ENCODE measurements at regions not wholly inside any gene's neighbourhood (a gene's known extent, or its start where the extent isn't known, plus 50 kb on each side); places are given as distances from the start of the nearest gene placed in this dataset.
"Not testable (repeated sequence)": the region's sequence is repeated elsewhere in the genome, so short reads cannot be mapped to it uniquely, and the experiment has no call there.

GRCh38 chr7:25602730-25603426, 374.6 kb upstream of the NPVF start:
- H4K20me1 ChIP-seq (ENCODE audit: insufficient read depth); RAD21 ChIA-PET (ENCODE audit: low non-redundant PET in 1 of 2, low total read pairs in 2 of 2, uncharacterized antibody in 2 of 2, unreplicated experiment in 2 of 2); H3K4me1 ChIP-seq (ENCODE audit: control insufficient read depth in 1 of 2, insufficient read depth in 2 of 2, low read length in 2 of 2); H3K9me3 ChIP-seq (ENCODE audit: control insufficient read depth in 1 of 2, insufficient read depth in 1 of 2, low read depth in 1 of 2, low read length in 2 of 2); POLR2A ChIA-PET; intact Hi-C loops (cut with micrococcal nuclease); H3K4me2 ChIP-seq (ENCODE audit: low read length); H3K4me3 ChIP-seq (replicated peaks in 1 of 2; ENCODE audit: low read depth in 1 of 2, low read length in 2 of 2); H3K27ac ChIP-seq (ENCODE audit: low read depth, low read length); H2AFZ ChIP-seq (ENCODE audit: low read depth, low read length, poor library complexity, severe bottlenecking); ATAC-seq; H3K36me3 ChIP-seq (ENCODE audit: control insufficient read depth in 1 of 2, insufficient read depth in 2 of 2, low read length in 2 of 2); DNase-seq (ENCODE audit: low read depth, low spot score); H3K79me2 ChIP-seq (ENCODE audit: insufficient read depth, low read length); BruUV-seq (replicated peaks); H3K9ac ChIP-seq (ENCODE audit: low read length); H3K9me2 ChIP-seq (ENCODE audit: insufficient read depth); CTCF ChIA-PET: not testable (repeated sequence)
- peaks cover 14% of the 10 kb centered on the region for H3K27me3 ChIP-seq (ENCODE audit: insufficient read depth, low read length)

- H3K79me2 ChIP-seq (ENCODE audit: insufficient read depth, low read length); H3K36me3 ChIP-seq (ENCODE audit: control insufficient read depth in 1 of 2, insufficient read depth in 2 of 2, low read length in 2 of 2); POLR2A ChIA-PET; H3K9me3 ChIP-seq (ENCODE audit: control insufficient read depth in 1 of 2, insufficient read depth in 1 of 2, low read depth in 1 of 2, low read length in 2 of 2); H4K20me1 ChIP-seq (ENCODE audit: insufficient read depth); H3K4me1 ChIP-seq (ENCODE audit: control insufficient read depth in 1 of 2, insufficient read depth in 2 of 2, low read length in 2 of 2); intact Hi-C loops (cut with micrococcal nuclease); H2AFZ ChIP-seq (ENCODE audit: low read depth, low read length, poor library complexity, severe bottlenecking); H3K4me2 ChIP-seq (ENCODE audit: low read length); RAD21 ChIA-PET (ENCODE audit: low non-redundant PET in 1 of 2, low total read pairs in 2 of 2, uncharacterized antibody in 2 of 2, unreplicated experiment in 2 of 2); DNase-seq (ENCODE audit: low read depth, low spot score); H3K9me2 ChIP-seq (ENCODE audit: insufficient read depth); H3K9ac ChIP-seq (ENCODE audit: low read length); H3K4me3 ChIP-seq (replicated peaks in 1 of 2; ENCODE audit: low read depth in 1 of 2, low read length in 2 of 2); CTCF ChIA-PET; H3K27ac ChIP-seq (ENCODE audit: low read depth, low read length); ATAC-seq; BruUV-seq (replicated peaks): not testable (repeated sequence)
- H3K27me3 ChIP-seq (ENCODE audit: insufficient read depth, low read length), result peaks cover 14% of the 10 kb centered on the region
Observed at GRCh38 chr7:25603427-25603740, 375.1 kb upstream of the NPVF start.

- Histone ChIP-seq H3K27me3 (ENCODE audit: insufficient read depth, low read length) (peaks cover 25% of the 10 kb centered on the region), H4K20me1 (ENCODE audit: insufficient read depth) (no peaks in the 10 kb centered on the region), H3K4me3 (replicated peaks in 1 of 2; ENCODE audit: low read depth in 1 of 2, low read length in 2 of 2) (no peak overlapping the region), H3K9me2 (ENCODE audit: insufficient read depth) (no peaks in the 10 kb centered on the region), H3K36me3 (ENCODE audit: control insufficient read depth in 1 of 2, insufficient read depth in 2 of 2, low read length in 2 of 2) (no peaks in the 10 kb centered on the region), H3K4me1 (ENCODE audit: control insufficient read depth in 1 of 2, insufficient read depth in 2 of 2, low read length in 2 of 2) (no peaks in the 10 kb centered on the region), H3K9me3 (ENCODE audit: control insufficient read depth in 1 of 2, insufficient read depth in 1 of 2, low read depth in 1 of 2, low read length in 2 of 2) (no peaks in the 10 kb centered on the region), H3K27ac (ENCODE audit: low read depth, low read length) (no peak overlapping the region), H3K79me2 (ENCODE audit: insufficient read depth, low read length) (no peaks in the 10 kb centered on the region), H2AFZ (ENCODE audit: low read depth, low read length, poor library complexity, severe bottlenecking) (no peak overlapping the region), H3K9ac (ENCODE audit: low read length) (no peak overlapping the region), H3K4me2 (ENCODE audit: low read length) (no peak overlapping the region)
- ATAC-seq, result no peak
- ChIA-PET POLR2A (no interaction called here), RAD21 (ENCODE audit: low non-redundant PET in 1 of 2, low total read pairs in 2 of 2, uncharacterized antibody in 2 of 2, unreplicated experiment in 2 of 2) (no interaction called here), CTCF (no interaction called here)
- no peak for DNase-seq (ENCODE audit: low read depth, low spot score)
- intact Hi-C loops (cut with micrococcal nuclease), result no loop called here
- no TSS peak for BruUV-seq (replicated peaks)
- TF ChIP-seq EGR1 (IDR thresholded peaks at IDR 0.05; ENCODE audit: low read depth) (no peak), FOSL1 (IDR thresholded peaks at IDR 0.05; ENCODE audit: low read depth) (no peak), ELF1 (IDR thresholded peaks at IDR 0.05; ENCODE audit: borderline replicate concordance, low read depth) (no peak), TCF7L2 (IDR thresholded peaks at IDR 0.05; ENCODE audit: borderline replicate concordance, extremely low read depth, insufficient read depth, insufficient read length) (no peak), SRF (IDR thresholded peaks at IDR 0.05; ENCODE audit: low read depth) (no peak), SP1 (IDR thresholded peaks at IDR 0.05; ENCODE audit: low read depth) (no peak), ATF3 (IDR thresholded peaks at IDR 0.05) (no peak), POLR2A (IDR thresholded peaks at IDR 0.05; ENCODE audit: borderline replicate concordance, extremely low read depth, insufficient read depth, insufficient read length) (no peak), EZH2 (IDR thresholded peaks at IDR 0.05) (no peak), CTCF (IDR thresholded peaks at IDR 0.05 in 2 of 3, conservative IDR thresholded peaks at IDR 0.05 in 1 of 3; ENCODE audit: borderline replicate concordance in 1 of 3, insufficient read depth in 1 of 3, low read depth in 2 of 3, low read length in 2 of 3) (no peak), CEBPB (IDR thresholded peaks at IDR 0.05; ENCODE audit: low read depth) (no peak), MAX (IDR thresholded peaks at IDR 0.05) (no peak), ZNF274 (IDR thresholded peaks at IDR 0.05; ENCODE audit: low read depth, low read length) (no peak), JUND (IDR thresholded peaks at IDR 0.05) (no peak)
Observed at GRCh38 chr7:25611196-25611595, 382.9 kb upstream of the NPVF start.

All from HCT116 (cell line).